OCI-LY3 (cell line): ENCODE measurements at regions not wholly inside any gene's neighbourhood (a gene's known extent, or its start where the extent isn't known, plus 50 kb on each side); places are given as distances from the start of the nearest gene placed in this dataset.

ENCODE experiments used
- H2AFZ ChIP-seq: fragments of 200-600, 300-600 bp; shearing (Covaris generic); 2 replicates; pipeline ENCODE4 v1.6.0; 2014; ENCODE audit warnings: antibody characterized with exemption, low read depth, low read length
- H3K27ac ChIP-seq: fragments of 200-600, 300-600 bp; sonication (generic); 2 replicates; pipeline ENCODE4 v1.5.1; 2014; ENCODE audit warnings: mild to moderate bottlenecking, low read length, moderate library complexity, mixed read lengths
- H3K27me3 ChIP-seq: fragments of 200-600, 300-600 bp; sonication (generic); 2 replicates; pipeline ENCODE4 v1.6.1; 2014; ENCODE audit warnings: low read depth, low read length, mixed read lengths
- H3K36me3 ChIP-seq: fragments of 200-600, 300-600 bp; sonication (generic); replicated peaks from 2 replicates; pipeline ENCODE3; 2014; ENCODE audit warnings: low read depth, low read length, mixed read lengths
- H3K4me1 ChIP-seq: fragments of 300-600, 200-600 bp; sonication (generic); 2 replicates; pipeline ENCODE4 v1.6.1; 2014; ENCODE audit warnings: low read length, mixed read lengths
- H3K4me2 ChIP-seq: fragments of 200-600, 300-600 bp; sonication (generic); 2 replicates; pipeline ENCODE4 v1.6.1; 2014; ENCODE audit warnings: low read length, mixed read lengths
- H3K4me3 ChIP-seq: fragments of 300-600, 200-600 bp; sonication (generic); 2 replicates; pipeline ENCODE4 v1.5.1; 2014; ENCODE audit warnings: antibody characterized with exemption, mild to moderate bottlenecking, low read length, moderate library complexity
- H3K79me2 ChIP-seq: fragments of 300-600, 200-600 bp; shearing (Covaris generic); 2 replicates; pipeline ENCODE4 v1.6.1; 2014; ENCODE audit warnings: mild to moderate bottlenecking, low read length, mixed read lengths
- H3K9ac ChIP-seq: fragments of 300-600, 200-600 bp; shearing (Covaris generic); 2 replicates; pipeline ENCODE4 v1.6.0; 2014; ENCODE audit warnings: mild to moderate bottlenecking, low read length, moderate library complexity
- H3K9me3 ChIP-seq: fragments of 200-600, 300-600 bp; shearing (Covaris generic); 2 replicates; pipeline ENCODE4 v1.6.1; 2014; ENCODE audit warnings: low read length, mixed read lengths; ENCODE audit not compliant: insufficient read depth
- H4K20me1 ChIP-seq: fragments of 200-600, 300-600 bp; sonication (generic); 2 replicates; pipeline ENCODE4 v1.6.1; 2016; ENCODE audit warnings: low read length, mixed read lengths; ENCODE audit not compliant: insufficient read depth
- CTCF ChIP-seq: fragments of 200-600, 300-600 bp; sonication (generic); IDR thresholded peaks from 2 replicates; pipeline ENCODE4 v1.5.1; 2014; ENCODE audit warnings: antibody characterized with exemption, low read length, low read depth
- EZH2phosphoT487 ChIP-seq: fragments of 200-600 bp; shearing (Covaris generic); IDR thresholded peaks from 2 replicates; pipeline ENCODE4 v1.6.1; 2018; ENCODE audit warnings: antibody characterized with exemption, mixed run types, low read depth

- Histone ChIP-seq H3K4me3 (no peak overlapping the region), H3K4me2 (no peak overlapping the region), H4K20me1 (no peaks in the 10 kb centered on the region), H3K9ac (no peak overlapping the region), H3K9me3 (no peaks in the 10 kb centered on the region), H2AFZ (no peak overlapping the region), H3K4me1 (no peaks in the 10 kb centered on the region), H3K36me3 (no peaks in the 10 kb centered on the region), H3K27me3 (no peaks in the 10 kb centered on the region), H3K79me2 (no peaks in the 10 kb centered on the region), H3K27ac (no peak overlapping the region)
- TF ChIP-seq CTCF (no peak), EZH2phosphoT487 (no peak)
Observed at GRCh38 chr10:124282326-124282725, 136.4 kb downstream of the OAT start.

DNA sequence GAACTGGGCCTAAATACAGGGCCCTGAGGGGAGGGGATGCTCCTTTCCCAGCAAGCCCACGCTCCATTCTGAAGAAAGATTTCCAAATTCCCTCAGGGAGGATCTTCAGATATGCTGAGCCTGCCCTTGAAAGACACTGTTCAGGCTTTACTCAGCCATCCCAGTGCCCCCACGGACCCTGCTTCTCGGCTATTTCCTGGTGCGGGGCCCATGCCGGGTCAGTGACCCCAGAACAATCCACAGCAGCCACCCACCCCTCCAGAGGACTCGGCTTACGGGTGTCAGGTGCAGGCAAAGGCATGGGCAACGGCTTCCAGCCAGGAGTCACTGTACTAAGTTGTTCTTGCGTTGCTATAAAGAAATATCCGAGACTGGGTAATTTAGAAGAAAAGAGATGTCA is 137.1 kb downstream of the OAT start:
- Histone ChIP-seq H3K27ac (no peak overlapping the region), H3K36me3 (no peaks in the 10 kb centered on the region), H3K4me2 (no peak overlapping the region), H4K20me1 (no peaks in the 10 kb centered on the region), H3K9ac (no peak overlapping the region), H3K79me2 (no peaks in the 10 kb centered on the region), H2AFZ (no peak overlapping the region), H3K9me3 (no peaks in the 10 kb centered on the region), H3K27me3 (no peaks in the 10 kb centered on the region), H3K4me1 (no peaks in the 10 kb centered on the region), H3K4me3 (no peak overlapping the region)
- TF ChIP-seq CTCF (no peak), EZH2phosphoT487 (no peak)

DNA sequence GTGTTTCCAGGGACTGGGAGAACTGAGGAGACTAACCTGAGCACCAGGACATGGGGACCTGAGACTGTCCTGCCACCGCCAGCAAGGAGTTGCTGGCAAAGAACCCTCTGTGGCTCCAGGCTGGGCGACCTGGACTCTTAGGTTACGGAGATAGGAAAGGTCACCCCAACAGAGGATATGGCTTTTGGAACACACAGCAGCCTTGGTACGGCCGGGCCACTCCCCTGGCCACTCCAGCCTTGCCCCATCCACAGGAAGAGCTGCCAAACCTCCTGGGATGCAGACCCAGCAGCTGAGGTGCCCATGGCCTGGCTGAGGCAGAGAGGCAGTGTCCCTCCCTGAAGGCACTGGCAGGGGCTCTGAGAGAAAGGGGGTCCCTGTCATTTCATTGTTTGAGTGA is 137.8 kb downstream of the OAT start:
- H3K4me1 ChIP-seq, result no peaks in the 10 kb centered on the region
- H3K79me2 ChIP-seq, result no peaks in the 10 kb centered on the region
- no peak overlapping the region for H3K9ac ChIP-seq
- H3K4me3 ChIP-seq, result no peak overlapping the region
- TF ChIP-seq CTCF (no peak), EZH2phosphoT487 (no peak)
- no peak overlapping the region for H3K4me2 ChIP-seq
- no peak overlapping the region for H2AFZ ChIP-seq
- H3K9me3 ChIP-seq, result no peaks in the 10 kb centered on the region
- no peaks in the 10 kb centered on the region for H3K27me3 ChIP-seq
- H3K27ac ChIP-seq, result no peak overlapping the region
- no peaks in the 10 kb centered on the region for H4K20me1 ChIP-seq
- no peaks in the 10 kb centered on the region for H3K36me3 ChIP-seq

- Histone ChIP-seq H3K4me3 (no peak overlapping the region), H3K4me2 (no peak overlapping the region), H3K9me3 (no peaks in the 10 kb centered on the region), H2AFZ (no peak overlapping the region), H3K27ac (no peak overlapping the region), H3K79me2 (no peaks in the 10 kb centered on the region), H3K36me3 (no peaks in the 10 kb centered on the region), H3K4me1 (no peaks in the 10 kb centered on the region), H4K20me1 (no peaks in the 10 kb centered on the region), H3K27me3 (no peaks in the 10 kb centered on the region), H3K9ac (no peak overlapping the region)
- TF ChIP-seq CTCF (no peak), EZH2phosphoT487 (no peak)
Observed at GRCh38 chr10:124279882-124280281, 138.8 kb downstream of the OAT start.
